Fibroblast of peridontal ligament (primary cell): ENCODE measurements at regions not wholly inside any gene's neighbourhood (a gene's known extent, or its start where the extent isn't known, plus 50 kb on each side); places are given as distances from the start of the nearest gene placed in this dataset.

ENCODE experiments used
- DNase-seq: peaks from one replicate; pipeline ENCODE4 v3.0.0-alpha.2; 2010; ENCODE audit errors: extremely low read depth

DNA sequence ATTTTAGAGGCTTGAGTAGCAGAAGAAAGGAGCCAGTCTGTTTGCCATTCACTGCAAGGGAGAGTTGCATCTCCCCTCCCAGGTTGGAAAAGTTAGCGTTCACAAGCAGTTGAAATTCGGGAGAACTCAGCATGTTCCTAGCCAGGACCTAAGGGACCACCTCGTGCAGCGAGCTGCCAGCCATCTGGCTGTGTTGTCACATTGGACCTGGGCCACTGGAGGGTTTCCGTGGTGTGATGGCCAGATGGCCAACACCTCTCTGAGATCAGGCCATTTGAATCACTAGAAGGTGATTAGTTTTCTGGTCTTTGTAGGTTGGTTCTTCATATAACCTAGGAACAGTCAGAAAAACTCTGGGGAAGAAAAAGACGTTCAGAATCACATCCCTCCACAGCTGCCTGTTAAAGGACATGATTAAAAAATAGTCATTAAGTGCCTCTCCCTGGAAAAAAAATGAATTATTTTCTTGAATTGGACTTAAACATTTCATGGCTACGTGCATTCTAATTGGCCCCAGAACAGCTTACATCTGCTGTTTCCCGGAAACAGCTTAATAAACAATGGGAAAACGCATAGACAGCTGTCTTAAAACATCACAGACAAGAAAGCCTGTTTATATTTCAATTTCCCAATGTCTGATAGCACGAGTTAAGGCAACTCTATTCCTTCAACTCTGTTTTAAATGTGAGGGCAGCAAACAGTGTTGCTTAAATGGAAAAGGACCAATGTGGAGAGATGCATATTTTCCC lies 303.9 kb downstream of the TENT4A start:
- DNase-seq = no peak

DNA sequence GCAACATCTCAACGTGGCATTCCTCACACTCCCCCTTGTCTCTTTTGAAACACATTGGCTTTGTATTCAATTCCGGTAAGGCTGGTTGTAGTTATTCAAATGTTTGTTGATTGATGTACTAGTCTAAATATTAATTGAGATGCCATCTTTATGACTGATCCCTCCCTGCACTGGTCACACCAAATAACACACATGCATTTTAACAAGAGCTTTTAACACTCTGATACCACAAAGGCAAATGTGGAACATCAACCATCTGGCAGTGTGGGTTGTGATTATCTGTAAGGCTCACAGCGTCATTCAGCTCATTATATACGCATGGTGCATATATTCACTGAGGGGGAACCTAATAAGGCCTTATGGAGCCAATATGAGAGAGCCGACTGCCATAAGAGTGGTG lies 305.0 kb downstream of the TENT4A start:
- DNase-seq = no peak

DNA sequence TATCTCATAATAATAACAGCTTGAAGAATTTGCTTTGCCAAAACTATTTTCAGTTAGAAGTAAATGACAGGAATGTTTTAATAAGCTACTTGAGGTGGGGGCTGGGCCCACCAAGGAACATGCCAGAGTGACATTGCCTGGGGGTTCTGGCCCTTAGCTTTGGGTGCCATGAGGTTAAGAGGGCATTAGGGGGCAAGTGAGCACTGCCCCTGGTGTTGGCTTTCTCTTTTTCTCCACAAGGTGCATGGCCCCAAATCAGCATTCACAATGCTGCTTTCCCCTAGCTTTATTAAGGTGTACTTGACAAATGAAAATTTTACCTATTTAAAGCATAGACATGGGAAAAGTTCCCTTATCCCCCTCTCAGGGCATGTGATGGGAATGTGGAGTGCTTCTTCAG lies 305.4 kb downstream of the TENT4A start:
- DNase-seq = no peak

DNA sequence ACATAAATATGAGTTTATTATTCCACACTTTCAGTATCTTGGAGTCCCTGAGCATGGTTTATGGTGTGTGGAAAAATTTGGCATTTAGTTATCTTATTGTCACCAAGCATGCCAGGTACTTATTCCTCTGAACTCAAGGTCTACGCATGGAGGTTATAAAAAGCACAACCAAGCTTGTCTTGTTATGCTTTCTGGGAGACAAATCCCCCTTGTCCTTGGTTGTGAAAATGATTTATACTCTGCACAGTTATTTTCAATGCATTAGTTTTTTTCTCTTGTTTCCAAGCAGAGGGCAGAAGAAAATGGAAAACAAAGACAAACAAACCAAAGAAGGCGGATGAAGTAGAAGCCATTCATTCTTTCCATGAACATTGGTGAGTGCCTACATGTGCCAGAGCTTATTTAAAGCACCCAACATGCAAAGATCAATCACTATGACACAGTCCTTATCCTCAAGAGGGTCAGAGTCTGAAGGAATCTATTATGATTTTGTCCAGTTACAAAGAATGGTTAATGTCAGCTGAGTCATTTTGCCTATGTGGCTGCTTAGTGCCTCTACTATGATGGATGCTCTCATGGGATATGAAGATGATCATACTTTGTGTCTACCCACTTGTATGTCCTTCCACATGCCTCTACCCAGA lies 323.1 kb downstream of the TENT4A start:
- no peak for DNase-seq

DNA sequence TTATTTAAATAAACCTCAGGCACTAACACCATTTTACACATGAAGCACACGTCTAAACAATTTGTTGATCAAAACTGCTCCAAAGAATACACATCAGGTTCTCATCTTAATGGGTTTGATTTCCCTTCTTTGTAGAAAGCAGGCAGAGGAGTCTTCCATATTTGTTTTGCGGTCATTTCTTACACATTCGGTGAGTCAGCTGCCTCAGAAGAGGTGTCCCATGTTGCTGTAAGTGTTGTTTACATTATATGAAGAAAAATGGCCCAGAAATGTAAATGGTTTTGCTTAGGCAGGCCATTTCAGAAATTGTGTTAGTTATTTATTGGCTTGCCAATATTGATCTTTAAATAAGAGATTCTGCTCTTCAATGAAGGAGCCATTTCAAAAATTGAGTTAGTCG lies 325.8 kb downstream of the TENT4A start:
- no peak for DNase-seq

DNA sequence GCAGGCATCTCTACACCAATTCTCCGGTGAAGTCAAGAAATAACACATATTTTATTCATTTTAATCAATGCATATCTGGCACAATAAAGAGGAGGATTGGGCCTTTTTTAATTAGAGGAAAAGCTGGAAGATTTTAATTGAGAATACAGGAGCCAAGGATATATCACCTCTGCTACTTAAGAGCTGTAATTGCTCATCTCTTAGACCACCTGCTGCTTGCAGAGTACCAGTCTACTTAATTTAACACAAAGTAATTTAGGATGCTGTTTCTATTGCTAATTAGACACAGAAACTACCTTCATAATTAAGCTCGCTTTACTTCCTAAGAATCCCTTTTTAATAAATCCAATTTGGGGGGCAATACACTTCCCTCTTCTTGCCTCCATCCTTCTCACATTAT lies 326.9 kb downstream of the TENT4A start:
- no peak for DNase-seq

DNA sequence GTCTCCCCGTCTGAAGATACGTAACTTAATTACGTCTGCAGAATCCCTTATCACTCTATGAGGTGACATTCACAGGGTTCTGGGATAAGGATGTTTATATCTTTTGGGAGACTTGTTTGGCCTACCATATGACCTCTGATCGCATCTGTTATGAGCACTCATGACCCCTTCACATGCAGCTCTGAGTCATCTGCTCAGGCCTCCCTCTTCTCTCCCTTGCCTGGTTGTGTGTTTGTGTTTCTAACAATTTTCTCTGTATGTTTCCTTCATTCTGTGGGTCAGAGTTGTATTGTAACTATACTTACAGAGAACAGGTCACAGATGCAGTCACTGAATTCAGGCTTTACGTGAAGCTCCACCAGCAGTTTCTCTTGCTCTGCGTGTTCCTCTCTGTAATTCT lies 330.6 kb downstream of the TENT4A start:
- DNase-seq = no peak

DNA sequence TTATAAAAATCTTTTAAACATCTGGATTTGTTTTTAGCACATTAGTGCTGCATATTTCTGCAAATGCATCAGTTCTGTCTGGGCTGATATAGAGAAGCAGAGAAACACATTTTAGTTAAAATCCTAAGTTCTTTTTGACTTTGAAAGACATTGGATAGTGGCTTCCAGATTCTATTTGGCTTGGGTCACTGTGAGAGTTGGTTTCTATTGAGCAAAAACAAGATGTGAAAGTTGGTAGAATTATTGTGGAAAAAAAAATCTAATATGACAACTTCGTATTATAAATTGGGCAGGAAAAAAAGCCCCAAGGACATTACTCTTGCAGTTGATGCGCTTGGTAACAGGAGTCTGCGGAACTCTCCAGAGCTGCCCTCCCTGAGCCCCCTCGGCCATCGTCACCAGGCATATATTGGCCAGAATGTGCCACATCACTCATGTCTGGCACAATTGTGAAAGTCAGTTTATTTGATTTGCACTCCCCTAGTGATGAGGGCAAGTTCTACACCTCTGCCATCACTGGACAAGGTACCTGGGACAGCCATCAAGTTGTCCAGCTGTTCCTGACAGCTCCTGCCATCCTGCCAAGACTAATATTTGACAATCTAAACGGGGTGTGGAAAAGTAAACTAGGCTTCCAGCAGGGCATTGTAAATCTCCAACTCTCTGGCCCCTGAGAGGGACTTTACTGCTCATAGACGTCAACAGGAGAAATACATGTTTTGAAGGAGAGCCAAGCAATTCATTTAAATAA lies 334.5 kb downstream of the TENT4A start:
- DNase-seq = no peak

DNA sequence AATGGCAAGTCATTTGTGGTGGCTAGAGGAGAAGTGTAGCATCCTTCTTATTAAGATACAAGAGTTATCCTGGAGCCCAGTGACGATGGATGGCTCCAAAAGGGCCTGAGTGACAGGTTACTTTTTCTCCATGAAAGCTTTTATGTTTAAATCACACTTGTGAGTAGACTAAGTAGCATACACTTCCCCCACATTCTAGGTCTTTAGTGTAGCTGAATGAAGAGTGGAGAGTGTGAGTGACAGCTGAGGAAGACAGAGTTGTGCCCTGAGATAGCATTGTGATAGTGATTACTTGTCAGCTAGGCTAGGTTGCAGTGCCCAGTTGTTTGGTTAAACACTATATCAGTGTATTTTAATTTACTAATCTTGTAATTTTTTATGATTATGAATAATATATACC lies 337.8 kb downstream of the TENT4A start:
- no peak for DNase-seq

DNA sequence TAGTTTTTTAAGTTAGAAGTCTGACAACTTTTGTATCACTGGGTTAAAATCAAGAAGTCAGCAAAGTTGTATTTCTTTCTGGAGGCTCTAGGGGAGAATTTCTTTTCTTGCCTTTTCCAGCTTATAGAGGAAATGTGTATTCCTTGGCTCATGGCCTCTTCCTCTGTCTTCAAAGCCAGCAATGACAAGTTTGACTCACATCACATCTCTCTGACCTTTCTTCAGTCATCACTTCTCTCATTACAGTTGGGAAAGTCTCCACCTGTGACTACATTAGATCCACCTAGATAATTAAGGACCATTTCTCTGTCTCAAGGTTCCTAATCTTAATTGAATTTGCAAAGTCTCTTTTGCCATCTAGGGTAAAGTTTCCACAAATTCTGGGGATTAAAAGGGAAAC lies 339.9 kb downstream of the TENT4A start:
- DNase-seq = no peak

DNA sequence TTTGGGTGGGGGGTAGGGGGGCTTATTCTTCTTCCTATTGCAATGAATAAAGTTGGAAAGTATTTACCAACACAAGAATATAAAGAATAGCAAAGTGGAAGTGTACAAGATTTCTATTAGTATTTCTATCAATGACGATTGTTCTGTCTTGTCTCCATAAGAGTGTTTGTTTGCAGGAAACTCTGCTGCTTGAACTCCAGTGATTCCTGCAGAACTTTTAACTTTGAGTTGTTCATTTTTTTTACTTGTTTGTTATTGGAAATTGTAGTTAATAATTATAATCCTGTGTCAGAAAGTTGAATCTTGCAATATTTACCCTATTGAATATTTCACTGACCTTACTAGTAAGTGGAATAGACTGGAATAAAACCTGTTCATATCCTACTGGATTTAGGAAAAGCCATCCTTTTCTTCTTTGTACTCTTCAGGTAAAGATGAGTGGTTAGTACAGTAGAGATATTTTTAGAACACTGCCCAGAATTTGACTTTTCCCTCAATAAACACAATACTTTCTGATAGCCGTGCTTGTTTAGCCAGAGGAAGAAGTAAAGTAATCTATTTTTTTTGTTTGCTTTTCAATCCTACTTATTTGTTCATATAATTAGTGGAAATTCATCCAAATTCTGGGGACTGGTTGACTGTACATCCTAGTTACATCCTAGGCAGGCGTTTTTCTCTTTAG lies 340.4 kb downstream of the TENT4A start:
- no peak for DNase-seq

DNA sequence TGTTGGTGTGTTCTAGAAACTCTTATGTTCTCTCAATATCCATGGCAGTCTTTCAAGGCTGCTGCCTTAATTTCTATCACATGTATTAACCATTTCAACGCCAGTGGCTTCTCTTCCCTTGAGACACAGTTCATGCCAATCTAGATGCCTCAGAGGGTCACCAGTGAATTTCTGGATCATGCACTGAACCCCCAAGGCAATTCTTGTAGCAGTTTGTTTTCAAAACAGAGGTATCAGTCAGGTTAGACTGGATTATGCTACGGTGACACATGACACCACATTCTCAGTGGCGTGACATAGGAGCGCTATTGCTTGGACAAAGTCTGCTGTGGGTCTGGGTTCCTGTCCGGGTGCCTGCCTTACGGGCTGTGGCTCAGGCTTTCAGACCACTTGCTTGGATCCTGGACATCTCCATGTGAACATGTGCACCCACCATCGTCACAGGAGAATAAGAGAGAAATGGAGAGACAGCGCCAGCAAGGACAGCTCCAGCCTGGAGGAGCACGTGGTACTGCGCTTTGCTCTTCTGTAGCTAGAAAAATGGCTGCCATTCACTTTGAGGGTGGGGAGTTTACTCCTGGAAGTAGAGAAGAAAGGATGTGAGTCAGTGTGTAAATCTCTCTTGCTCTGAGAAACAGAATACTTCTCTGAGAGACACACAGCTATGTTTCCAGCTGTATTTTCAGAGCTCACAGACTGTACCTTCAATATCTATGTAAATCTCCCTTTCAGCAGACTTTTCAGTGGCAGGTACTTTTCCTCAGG lies 329.3 kb upstream of the ADCY2 start:
- no peak for DNase-seq

DNA sequence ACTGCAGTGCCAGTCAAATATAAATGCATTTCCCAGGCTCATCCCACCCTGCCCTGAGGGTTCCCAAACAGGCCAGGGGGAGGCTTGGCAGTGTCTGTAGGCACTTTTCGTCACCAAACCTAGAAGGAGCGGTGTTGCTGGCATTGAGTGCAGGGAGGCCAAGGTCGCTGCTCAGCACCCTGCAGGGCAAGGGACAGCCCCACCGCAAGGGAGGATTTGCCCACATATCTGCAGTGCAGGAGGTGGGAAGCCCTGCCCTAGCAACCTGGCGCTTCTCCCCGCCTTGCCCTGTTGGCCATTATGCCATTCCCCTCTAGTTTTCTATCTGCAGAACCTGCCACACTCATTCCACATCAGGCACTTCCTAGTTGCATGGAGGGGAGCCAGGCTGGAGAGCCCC lies 327.8 kb upstream of the ADCY2 start:
- DNase-seq = no peak

DNA sequence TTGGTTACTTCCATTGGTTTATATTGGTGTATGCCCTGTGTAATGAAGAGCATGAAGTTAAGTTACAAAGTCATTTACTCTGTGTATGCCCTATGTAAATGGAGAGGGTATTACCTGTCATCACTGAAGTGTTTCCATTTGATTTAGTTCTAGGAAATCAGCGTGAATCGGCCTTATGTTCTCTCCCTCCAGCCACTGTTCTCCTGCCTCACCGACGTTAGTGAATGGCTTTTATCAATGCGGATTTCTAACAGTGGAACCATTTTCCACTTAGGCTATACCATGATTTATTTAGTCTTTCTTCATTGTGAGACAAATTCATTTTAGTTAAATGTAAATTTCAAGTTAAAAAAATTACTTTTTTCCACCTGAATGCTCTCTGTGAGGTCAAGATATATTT lies 327.0 kb upstream of the ADCY2 start:
- DNase-seq = no peak

DNA sequence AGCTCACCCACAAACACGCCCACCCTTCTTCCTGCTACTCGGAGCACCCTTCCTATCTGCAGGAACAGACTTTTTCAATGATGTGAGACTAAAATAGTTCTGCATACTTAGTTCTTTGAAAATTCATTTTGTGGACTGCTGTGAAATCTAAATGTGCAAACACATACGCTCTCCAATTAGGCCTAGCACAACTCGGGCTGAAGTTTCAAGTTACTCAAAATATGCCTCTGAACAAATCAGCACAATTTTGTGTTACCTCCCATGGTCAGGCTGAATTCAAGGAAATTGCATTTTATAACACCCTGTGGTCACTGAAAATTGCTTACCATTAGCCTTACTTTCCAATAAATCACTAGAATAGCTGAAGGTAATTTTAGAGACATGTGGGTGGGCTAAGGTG lies 323.8 kb upstream of the ADCY2 start:
- no peak for DNase-seq

DNA sequence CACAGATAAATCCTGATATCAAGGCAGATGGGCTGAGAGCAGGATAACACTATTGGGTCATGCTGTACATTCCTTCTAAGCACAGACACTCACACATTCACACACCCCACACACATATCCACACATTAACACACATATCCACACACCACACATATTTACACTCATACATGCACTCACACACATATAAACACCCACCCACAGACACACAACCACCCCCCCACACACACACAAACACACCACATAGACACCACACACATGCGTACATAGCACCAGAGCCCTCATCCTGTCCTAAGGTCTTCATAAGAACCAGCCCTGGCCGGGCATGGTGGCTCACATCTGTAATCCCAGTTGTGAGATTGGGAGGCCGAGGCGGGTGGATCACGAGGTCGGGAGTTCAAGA lies 322.3 kb upstream of the ADCY2 start:
- DNase-seq = no peak

DNA sequence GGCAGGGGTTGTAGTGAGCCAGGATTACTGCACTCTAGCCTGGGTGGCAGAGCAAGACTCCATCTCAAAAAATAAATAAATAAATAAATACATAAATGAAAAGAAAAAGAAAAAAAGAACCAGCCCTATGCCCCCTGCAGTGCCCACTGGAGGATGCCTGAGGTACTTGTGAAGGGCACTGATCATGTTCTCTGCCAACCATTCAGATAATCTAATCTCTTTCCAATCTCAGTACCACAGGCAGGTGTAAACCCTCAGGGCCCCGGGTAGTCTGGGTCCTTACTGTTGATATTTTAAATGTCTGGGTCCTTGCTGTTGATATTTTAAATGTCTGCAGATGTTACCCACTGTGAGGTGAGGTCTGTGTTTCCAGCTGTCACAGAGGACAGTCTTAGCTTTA lies 321.8 kb upstream of the ADCY2 start:
- no peak for DNase-seq

DNA sequence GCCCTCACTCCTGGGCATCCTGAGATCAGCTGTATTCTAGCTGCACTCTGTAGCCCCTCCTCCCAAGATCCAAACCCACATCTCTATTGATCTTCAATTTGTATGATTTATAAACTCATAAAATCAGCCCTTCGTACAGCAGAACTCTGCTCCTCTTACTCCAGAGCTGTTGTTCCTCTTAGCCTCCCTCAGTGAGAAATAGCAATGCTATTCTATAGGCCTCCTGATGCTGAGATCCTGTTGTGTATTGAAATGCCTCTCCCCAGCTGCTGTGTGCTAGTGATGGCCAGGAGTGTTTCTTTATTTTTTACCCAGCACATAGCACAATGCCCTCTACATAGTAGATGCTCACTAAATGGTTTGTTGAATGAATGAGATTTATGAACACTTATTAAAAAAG lies 320.5 kb upstream of the ADCY2 start:
- no peak for DNase-seq

DNA sequence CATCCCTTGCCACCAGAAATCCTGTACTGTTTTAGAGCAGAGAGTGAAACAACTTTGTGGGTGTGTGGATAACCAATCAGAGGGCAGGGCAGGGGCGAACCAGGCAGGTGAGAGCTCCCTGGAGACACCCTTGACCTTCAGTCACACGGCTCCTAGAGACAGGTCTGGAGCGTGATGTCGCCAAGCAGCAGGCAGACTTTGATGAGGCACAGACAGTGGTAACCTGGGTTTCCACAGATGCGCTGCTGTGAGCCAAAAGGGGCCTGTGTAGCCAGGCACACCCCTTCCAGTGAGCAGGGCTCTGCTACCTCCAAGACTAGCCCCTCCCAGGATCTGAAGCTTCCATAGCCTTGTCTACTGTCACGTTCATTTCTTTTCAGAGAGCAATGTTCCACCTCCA lies 317.8 kb upstream of the ADCY2 start:
- DNase-seq = no peak

DNA sequence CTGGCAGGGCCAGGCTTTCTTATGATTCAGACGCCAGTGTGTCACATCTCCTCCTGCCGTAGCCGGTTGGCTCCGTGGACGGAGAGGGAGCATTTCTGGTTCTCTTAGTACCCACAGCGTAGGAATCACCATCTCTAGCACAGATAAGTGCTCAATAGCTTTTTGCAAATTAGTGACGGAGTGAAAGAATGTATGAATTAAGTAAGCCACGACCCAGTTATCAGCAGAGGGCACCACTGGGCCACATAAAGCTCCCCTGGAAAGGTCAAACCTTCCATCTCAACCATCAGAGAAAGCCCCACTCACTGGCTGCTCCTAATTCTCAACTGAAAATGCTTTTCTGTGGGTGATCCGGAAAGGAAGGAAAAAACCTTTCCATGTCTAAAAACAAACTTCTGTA lies 317.0 kb upstream of the ADCY2 start:
- DNase-seq = no peak

DNA sequence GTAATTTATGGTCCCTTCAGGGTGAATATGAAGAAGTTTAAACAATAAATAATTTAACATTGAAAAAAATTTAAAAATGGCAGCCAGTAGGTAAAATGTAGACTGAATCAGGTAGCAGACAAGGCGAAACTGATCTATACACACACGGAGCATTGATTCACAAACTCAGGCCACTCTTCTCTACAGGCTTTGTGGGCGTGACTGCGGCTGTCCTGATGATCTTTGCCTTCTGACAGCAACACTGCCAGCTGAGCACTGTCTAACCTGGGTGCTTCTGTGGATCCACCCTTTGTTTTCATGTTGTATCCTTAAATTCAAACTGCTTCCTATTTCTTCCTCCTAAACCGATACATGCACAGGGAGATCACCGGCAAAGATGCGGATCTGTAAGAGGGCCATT lies 315.4 kb upstream of the ADCY2 start:
- DNase-seq = no peak
